ENCODE measurements at regions not wholly inside any gene's neighbourhood (a gene's known extent, or its start where the extent isn't known, plus 50 kb on each side); places are given as distances from the start of the nearest gene placed in this dataset.
A peak's percentile ranks its signal among the peaks of the same experiment; 100 is the strongest.

GRCh38 chr3:30333143-30333542 is 273.3 kb upstream of the TGFBR2 start:
- no peaks in the 10 kb centered on the region for H3K9me3 ChIP-seq (ENCODE audit: control insufficient read depth, insufficient read depth, low read depth, low read length)
- H3K36me3 ChIP-seq (ENCODE audit: control insufficient read depth, insufficient read depth, low read length) = no peaks in the 10 kb centered on the region
- BruUV-seq (replicated peaks) = no TSS peak
- POLR2A ChIA-PET = no interaction called here
- H3K4me3 ChIP-seq (ENCODE audit: low read depth in 2 of 2, low read length in 2 of 2) = no peak overlapping the region
- intact Hi-C loops (cut with micrococcal nuclease; ENCODE audit: unreplicated experiment) = no loop called here
- TF ChIP-seq POLR2AphosphoS5 (IDR thresholded peaks at IDR 0.05; ENCODE audit: low read depth, low read length) = no peak
- TF ChIP-seq CTCF (IDR thresholded peaks at IDR 0.05) = no peak
- TF ChIP-seq REST (IDR thresholded peaks at IDR 0.05; ENCODE audit: insufficient read depth in 1 of 2, low read depth in 2 of 2, low read length in 1 of 2) = no peak
- no peak for TF ChIP-seq SIN3A (IDR thresholded peaks at IDR 0.05; ENCODE audit: borderline replicate concordance, insufficient read depth, low read depth, low read length)
- no peak for TF ChIP-seq TCF7L2 (IDR thresholded peaks at IDR 0.05; ENCODE audit: low read depth, low read length)
- H3K4me1 ChIP-seq (ENCODE audit: control insufficient read depth, insufficient read depth, low read length) = no peaks in the 10 kb centered on the region; the same call in none of the 2 replicates
- H3K27ac ChIP-seq (ENCODE audit: low read length) = peak overlapping the region; percentile 57; the same call in 1 of the 2 replicates
- no peak for DNase-seq (ENCODE audit: low read depth, low spot score)
- CTCF ChIA-PET = no interaction called here
- peak; percentile 80 for ATAC-seq
- in situ Hi-C loops (cut with HindIII; ENCODE audit: low pct_unique_long_range_greater_than_20kb, low sequenced_read_pairs) = no loop called here
- H3K27me3 ChIP-seq (ENCODE audit: control insufficient read depth, insufficient read depth, low read length) = no peaks in the 10 kb centered on the region

- TF ChIP-seq CTCF (IDR thresholded peaks at IDR 0.05) (no peak), SIN3A (IDR thresholded peaks at IDR 0.05; ENCODE audit: borderline replicate concordance, insufficient read depth, low read depth, low read length) (no peak), TCF7L2 (IDR thresholded peaks at IDR 0.05; ENCODE audit: low read depth, low read length) (no peak), REST (IDR thresholded peaks at IDR 0.05; ENCODE audit: insufficient read depth in 1 of 2, low read depth in 2 of 2, low read length in 1 of 2) (no peak), POLR2AphosphoS5 (IDR thresholded peaks at IDR 0.05; ENCODE audit: low read depth, low read length) (no peak)
- in situ Hi-C loops (cut with HindIII; ENCODE audit: low pct_unique_long_range_greater_than_20kb, low sequenced_read_pairs) = no loop called here
- Histone ChIP-seq H3K36me3 (ENCODE audit: control insufficient read depth, insufficient read depth, low read length) (no peaks in the 10 kb centered on the region), H3K9me3 (ENCODE audit: control insufficient read depth, insufficient read depth, low read depth, low read length) (no peaks in the 10 kb centered on the region), H3K27me3 (ENCODE audit: control insufficient read depth, insufficient read depth, low read length) (no peaks in the 10 kb centered on the region), H3K27ac (ENCODE audit: low read length) (no peak overlapping the region), H3K4me3 (ENCODE audit: low read depth in 2 of 2, low read length in 2 of 2) (no peak overlapping the region), H3K4me1 (ENCODE audit: control insufficient read depth, insufficient read depth, low read length) (no peaks in the 10 kb centered on the region; the same call in none of the 2 replicates)
- POLR2A ChIA-PET = no interaction called here
- CTCF ChIA-PET = no interaction called here
- intact Hi-C loops (cut with micrococcal nuclease; ENCODE audit: unreplicated experiment) = no loop called here
- ATAC-seq (no peak), DNase-seq (ENCODE audit: low read depth, low spot score) (no peak)
- BruUV-seq (replicated peaks) = no TSS peak
Measured at GRCh38 chr3:30333903-30334302, 272.5 kb upstream of the TGFBR2 start.

Data from Panc1 (cell line).